Islet precursor cell (in vitro differentiated cells): ENCODE measurements at regions not wholly inside any gene's neighbourhood (a gene's known extent, or its start where the extent isn't known, plus 50 kb on each side); places are given as distances from the start of the nearest gene placed in this dataset.

ENCODE experiments used
- DNase-seq: peaks from one replicate; pipeline ENCODE4 v3.0.0-alpha.2; 2018

DNA sequence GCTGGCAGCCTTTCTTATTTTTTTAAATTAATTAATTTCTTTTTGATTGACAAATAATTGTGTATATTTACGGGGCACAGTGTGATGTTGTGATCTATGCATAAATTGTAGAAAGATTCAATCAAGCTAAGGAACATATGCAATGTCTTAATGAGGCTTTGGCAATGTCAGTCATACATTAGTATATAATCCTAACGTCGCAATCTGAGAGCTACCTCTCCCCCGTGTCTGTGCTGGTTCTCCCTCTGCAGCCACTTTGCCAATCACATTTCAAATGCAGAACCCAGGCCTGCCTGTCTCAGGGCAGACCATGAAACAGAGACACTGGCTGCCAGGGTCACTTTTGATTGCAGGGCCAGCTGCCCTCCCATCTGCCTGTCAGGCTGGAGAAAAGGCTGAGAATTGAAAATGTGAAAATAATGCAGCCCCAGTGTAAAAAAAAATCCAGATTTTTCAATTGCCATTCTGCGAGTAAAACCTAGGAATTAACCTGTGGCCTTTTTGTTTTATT is 56.3 kb downstream of the SLC24A2 start:
- no peak for DNase-seq

DNA sequence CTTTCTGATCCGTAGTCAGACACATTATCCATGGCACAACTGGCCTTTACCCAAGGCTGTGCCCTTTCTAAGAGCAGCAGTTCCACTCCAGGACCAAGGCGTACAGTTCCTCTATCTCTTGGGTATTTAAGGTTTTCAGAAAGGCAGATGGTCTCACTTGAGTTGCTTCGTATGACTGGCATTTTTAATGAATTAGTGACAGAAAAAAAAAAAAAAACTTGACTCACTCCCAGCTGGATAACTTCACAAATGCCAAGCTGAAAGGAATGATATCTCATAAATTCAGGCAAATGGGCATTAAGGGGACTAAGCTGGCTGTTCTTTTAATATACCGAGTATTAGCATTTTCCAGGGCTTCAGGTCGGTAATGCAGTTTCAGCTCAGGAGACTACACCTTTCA is 60.7 kb downstream of the SLC24A2 start:
- DNase-seq, result no peak

DNA sequence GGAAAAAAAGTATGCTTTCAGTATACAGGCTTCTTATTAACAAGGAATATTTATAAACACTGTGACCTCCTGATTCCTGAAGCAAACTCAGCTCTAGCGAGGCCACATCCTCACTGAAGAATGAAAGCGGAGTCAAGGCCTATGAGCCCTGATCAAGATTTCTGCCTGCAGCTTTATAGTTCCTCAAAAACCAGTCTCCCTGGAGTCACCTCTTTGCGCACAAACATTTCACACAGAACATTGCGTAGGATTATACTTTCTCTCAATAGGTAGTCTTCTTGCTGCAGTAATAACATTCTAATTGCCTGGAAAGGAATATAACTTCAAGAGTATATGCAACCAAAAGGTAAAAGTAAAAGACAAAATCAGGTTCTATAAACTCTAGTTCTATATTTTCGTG is 62.9 kb downstream of the SLC24A2 start:
- no peak for DNase-seq

DNA sequence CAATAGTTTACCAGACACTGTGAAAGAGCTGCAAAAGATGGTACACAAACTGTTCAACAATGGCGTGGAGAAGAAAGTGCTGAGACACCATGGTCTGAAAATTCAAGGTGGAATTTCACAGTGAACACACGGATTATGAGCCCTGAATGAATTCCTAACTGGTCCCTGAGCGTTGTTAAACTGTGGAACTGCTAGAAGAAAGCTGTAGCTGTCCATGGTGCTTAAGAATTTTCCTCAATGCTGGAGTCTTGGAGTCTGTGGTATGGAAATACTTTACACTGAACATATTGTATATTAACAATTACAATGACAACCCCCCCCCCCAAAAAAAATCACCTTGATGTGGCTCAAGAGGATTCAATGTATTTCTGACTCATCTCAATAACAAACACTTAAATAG is 68.5 kb downstream of the SLC24A2 start:
- DNase-seq, result peak; percentile 52

DNA sequence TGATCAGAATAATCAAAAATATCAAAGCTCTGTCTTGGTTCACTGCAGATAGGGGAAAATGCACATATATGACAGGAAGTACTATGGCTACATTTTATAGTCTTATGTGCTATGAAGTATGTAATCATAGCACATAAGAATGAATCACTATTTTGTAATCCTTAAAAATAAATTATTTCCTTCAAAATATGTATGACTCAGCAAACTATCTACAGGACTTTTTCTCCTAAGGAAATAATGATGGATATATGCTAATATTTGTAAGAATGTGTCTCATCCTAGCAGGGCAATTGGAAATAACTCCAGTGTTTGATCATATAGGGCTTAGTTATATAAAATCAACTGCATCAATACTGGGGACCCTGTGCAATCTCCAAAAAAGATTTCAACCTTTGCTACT is 85.1 kb downstream of the SLC24A2 start:
- no peak for DNase-seq

DNA sequence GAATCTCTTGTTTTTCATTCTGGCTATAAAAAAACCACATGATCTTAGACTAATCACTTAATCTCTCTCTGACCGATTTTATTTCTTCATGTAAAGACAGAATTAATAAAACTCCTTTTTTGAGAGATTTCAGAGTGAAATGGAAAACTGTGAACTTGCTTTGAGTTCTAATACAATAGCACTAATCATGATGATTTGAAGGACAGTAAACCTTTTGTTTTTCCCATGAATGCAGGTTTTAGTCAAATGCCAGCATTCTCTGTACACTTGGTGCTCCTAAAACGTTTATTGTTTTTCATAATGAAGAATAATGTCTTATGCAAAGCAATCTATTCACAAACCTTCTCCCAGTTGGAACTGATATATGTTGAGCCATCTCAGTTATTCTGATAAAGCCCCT is 86.8 kb downstream of the SLC24A2 start:
- no peak for DNase-seq

DNA sequence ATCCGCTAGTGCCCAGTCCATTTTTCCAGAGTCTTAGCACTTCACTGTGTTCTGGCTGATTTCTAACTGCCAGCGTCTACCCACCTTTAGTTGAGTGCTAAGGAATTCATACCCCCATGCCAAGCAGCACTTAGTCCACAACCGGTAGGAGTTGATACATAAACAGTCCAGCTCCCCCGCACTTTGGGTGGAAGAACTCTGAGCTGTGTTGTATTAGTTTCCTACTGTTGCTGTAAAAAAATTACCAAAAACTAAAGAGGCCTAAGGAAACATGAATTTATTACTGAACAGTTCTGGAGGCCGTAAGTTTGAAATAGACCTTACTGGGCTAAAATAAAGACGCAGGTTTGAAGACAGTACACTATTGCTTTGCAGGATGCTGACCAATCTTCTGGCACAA is 87.6 kb downstream of the SLC24A2 start:
- DNase-seq, result no peak

DNA sequence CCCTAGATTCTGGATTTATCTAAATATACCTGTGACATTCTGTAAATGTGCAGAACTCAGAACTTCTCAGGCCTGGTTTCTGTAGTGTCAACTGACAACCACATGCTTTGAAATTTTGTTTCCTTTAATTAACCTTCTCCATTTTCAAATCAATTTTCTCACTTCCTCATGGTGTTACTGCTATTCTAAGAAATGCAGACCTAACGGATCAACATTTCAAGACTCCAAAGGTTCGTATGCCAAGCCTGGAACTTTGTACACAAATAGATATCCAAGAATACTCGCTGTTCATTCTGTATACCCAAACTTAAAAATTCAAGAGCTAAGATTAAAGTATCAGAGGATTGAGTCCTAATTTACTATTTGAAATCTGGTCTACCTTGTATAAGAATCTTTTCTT is 88.1 kb downstream of the SLC24A2 start:
- no peak for DNase-seq

DNA sequence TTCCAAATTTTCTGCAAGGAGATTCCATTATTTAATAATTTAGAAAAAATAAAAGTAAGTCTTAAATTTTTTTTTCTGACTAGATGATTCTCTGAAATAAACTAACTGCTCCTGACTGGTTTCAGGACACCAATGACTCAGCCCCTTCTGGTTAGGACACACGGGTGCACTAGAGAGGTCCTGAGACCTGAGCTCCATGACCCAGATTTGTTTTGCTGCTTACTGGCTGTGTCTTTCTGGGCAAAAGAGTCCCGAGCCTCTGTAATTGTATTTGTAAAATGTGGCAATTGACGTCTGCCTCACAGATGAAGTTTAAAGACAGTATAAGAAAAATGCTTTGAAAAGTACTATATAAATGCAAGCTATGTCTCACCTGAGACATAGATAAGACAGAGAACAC is 89.1 kb downstream of the SLC24A2 start:
- DNase-seq, result no peak

DNA sequence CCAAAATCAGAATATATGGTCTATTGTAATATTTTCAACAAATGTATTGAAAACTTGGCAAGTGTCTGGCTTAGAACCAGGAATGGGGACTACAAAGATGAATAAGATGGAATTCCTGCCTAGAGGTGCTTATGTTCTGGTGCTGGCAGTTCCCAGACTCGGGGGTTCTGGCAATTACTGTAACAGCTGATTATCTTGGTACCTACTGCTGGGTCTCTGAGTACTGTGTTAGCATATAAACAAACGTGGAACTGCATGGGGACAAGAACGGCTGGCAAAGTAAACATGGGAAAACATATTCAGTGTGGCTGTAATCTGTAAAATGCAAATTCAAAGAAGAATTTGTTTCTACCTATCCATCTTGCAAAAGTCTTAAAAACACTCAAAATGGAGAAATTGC is 89.9 kb downstream of the SLC24A2 start:
- DNase-seq, result no peak

DNA sequence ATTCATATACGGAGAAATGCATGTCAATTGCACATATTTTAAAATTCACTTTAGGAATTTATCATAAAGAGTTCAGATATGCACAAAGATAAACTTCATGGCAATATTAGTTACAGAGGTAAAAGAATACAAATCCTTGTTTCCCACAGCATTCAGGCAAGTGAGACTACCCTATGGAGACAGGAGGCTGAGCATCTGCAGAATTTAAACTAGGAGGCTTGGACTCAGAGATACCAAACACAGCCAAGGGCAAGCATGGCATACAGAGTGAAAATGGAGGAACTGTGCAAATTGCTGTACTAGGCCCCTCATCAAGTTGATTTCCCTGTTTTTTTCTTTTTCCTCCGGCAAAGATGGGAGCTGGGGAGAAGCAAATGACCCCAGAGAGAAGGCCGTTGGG is 94.2 kb downstream of the SLC24A2 start:
- DNase-seq, result no peak

DNA sequence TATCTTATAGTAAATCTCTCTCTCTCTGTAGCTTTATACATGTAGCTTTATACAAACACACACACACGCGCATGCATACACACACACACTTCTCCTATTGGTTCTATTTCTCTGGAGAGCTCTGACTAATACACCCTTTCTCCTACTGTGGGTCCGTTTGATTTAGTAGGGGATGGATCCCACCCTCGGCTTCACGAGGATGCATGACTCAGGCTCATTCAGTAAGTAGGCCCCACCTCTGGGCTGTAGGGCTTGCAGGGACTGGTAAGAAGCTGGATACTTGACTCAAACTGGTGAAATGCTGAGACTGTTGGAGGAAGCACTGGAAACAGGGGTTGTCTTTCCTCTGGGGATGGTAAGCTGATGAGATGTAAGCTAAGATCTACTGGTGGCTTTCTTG is 98.7 kb downstream of the SLC24A2 start:
- no peak for DNase-seq

DNA sequence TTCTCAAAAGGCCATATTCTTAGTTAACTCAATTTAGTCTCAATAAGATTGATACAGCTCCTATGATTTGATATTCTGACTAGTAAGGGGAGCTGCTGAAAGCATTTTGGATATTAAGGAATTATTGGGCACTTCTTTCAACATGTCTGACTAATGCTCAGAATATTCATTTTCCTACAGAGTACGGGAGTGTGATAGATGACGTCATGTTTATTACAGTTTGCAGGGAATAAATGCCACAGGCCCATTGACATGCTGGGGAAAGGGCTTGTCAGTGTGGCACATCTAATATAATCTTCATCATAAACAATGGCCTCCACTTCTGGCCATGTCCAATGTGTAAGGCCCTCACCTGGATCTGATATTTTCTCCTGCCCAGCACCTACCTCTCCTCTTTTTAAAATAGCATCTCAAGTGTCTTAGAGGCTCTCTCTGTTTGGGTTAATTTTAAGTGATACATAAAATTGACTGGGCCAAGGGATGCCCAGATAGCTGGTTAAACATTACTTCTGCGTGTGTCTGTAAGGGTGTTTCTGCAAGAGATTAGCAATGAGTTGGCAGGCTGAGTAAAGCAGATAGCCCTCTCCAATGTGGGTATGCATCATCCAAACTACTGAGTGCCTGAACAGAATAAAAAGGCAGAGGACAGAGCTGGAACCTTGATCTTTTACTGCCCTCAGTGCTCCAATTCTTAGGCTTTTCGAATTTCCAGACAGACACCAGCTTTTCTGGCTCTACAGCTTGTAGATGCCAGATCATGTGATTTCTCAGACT is 99.3 kb downstream of the SLC24A2 start:
- no peak for DNase-seq

DNA sequence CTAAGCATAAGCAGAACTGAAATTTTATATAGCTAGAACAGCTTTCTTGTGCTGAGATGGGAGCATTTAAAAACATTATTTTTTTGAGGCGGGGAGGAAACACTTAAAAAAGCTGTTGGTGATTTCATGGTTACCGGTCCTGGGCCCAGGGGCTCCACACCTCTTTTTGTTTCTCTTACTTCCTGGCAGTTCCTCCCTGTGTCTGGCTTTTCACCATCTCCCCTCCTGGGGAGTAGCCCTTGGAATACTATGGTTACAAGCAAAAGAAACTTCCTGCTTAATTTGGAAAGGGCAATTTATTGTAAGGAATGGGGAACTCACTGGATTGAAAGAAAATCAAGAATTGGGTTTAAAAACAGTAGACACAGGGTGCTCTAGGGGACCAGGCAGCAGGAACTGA is 105.1 kb downstream of the SLC24A2 start:
- no peak for DNase-seq

DNA sequence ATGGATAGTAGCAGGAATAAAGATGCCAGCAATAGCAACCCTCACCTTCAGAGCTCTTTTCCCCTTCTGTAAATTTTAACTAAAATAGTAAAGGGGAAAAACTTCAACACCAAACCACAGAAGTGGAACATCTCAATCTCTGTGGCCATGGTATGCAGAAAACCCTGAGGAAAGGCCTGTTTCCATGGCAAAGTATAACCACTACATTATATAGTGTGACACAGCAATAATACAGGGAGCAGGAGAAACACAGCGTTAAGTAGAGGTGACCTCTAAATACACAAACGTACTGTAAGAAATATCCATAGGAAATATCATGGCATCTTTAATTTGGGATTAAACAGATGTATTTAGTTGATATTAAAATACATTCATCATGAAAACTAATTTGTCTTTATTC is 106.4 kb downstream of the SLC24A2 start:
- DNase-seq, result no peak

DNA sequence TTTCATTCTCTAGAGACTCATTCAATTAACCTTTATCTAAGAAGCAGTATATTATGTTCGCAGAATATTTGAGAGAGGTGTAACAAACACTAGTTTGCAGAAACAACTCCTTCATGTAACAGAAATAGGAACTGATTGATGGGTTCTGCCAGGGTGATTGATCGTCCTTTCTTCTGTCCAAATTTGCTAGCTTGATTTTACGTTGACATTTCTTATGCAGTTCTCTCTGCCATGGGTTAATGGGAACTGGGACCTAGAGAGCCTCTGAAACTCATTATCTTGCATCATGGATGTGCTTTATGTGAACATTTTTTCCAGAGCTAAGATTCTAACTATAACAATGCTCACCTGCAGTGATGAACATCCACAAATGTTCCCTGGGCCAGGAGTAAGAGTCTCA is 107.0 kb downstream of the SLC24A2 start:
- DNase-seq, result no peak

DNA sequence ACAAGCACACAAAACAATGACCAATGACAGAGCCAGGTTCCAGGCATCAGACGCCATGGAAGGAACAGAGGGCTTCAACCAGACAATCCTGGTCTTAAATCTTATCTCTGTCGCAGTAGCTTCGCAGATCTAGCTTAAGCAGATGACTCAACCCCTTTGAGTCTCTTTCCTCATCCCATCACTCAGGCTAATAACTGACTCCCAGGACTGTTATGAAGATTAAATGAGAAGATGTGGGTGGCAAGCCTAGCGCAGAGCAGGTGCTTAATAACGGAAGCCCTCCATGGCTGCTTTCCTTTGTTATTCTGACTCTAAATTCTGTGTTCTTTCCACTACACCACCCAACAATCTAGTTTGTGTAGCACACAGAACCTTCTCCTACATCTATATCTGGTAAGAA is 110.9 kb downstream of the SLC24A2 start:
- DNase-seq, result no peak

DNA sequence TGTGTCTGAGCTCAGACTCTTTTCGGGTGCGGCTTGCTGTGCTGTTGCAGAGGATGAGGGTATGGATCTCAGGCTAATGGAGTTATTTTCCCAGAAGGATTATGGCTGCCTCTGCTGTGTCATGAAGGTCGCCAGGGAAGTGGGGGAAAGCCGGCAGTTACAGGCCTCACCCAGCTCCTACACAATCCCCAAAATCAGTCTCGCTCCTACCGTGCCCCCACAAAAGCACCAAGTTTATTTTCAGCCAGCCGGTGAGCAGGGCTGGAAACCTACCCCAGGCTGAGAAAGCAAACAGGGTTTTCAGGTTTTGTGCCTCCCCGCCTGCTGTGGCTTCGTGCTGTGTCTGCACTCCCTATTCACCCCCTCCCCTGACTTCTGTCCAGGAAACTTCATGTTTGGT is 113.3 kb downstream of the SLC24A2 start:
- no peak for DNase-seq

DNA sequence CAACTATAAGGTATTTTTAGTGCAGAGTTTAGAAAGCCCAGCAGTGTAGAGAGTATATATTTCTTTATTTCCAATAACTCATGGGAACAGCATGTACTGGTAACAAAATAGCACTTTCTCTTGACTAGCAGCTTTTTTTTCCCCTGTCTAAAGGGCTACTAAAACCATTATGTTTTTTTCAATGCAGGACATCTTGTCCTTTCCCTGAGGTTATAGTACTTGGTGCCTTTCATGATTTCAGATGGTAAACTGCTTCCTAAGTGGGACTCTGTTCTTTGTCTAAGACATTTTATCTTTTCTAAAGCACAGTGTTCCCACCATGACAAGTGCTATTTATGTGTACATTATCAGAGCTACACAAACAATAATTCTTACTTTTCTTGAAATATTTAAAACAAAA is 122.3 kb downstream of the SLC24A2 start:
- no peak for DNase-seq

DNA sequence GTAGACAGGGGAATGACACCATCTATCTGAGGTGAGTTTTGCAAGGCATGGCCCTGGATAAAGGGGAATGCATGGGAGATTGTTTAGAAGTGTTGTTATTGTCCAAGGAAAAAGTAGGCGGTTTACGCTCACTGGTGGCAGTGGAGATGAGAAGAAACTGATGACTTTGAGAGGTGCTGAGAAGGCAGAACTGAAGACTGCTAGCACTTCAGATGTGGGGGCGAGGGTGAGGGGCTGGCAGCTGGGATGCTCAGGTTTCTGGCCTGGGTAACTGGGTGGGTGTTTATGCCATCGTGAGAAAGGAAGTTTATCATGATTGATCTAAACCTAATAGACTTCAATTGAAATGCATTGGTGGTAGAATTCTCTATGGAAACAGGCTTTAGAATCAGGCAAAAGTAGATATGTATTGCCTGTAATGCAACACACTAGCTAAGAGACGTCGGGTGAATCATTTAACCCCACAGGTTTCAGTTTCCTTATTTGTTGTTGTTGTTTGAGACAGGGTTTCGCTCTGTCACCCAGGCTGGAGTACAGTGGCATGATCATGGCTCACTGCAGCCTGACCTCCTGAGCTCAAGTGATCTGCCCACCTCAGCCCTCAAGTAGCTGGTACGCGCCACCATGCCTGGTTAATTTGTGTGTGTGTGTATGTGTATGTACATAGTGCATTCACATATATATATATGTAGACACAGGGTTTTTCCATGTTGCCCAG is 123.5 kb downstream of the SLC24A2 start:
- DNase-seq, result no peak

DNA sequence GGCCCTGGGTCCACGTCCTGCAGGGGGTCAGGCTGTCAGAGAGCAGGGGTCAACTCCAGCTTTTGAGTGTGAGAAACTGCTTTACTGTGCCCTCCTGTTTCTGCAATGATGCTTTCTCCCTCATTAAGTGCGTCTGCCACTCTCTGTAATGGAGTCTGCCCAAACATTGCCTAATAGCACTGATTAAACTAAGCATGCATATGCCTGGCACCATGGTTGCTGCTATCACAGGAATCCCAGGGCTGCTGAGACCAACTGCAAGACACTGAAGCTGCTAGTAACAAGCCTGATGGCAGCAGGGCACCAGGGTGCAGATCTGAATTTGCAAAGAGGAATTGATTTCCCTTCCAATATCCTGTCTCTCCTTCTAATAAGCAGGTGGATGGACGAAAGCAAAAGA is 125.3 kb downstream of the SLC24A2 start:
- no peak for DNase-seq

DNA sequence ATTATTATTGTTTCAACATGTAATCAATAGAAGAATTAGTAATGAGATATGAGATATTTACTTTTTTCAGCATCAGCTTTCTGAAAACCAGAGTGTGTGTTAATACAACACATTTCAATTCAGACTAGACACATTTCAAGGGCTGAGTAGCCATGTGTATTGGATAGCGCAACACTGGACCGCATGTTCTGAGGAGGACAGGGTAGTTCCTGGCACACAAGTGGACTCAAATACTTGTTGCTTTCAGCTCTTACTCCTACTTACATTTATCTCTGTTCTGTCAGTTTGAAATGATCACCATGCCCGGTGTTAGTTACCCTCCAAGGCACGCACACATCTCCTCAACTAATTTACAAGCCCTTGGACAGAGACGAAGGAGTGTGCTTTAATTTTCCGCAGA is 126.6 kb downstream of the SLC24A2 start:
- no peak for DNase-seq

DNA sequence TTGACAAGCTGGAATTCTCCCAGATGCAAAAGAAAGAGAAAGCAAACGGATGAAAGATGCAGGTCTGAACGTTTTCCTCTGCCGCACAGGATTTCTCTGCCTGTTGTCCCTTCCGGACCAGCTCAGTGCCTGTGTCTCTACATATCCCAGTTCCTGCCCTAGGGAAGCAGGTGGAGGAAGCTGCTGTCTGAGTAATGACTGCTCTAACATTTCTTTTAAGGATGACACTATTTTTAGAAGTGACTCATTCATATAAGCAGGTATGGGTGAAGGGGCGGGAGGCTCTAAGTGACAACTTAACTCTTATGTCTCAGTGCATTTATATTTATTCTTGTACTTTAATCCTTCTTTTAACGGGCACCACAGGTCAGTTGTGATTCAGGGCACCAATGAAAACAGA is 128.8 kb downstream of the SLC24A2 start:
- no peak for DNase-seq

DNA sequence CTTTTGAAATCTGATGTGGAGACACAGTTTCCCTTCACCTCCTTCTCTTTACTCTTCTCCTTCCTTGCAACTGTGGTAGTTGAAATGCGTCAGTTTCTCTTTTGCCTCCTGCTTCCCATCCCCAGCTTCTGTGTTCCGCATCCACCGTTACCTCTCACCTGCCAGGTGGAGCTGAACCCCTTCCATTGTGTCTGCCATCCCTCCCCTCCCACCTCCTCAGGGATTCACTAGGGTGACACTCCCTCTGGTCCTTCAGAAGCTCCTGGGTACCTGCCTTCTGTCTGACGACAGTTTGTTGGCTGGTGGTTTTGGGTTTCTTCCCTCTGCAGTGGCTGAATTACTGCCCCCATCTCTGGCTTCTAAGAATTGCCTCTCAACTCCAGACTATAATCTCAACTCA is 132.1 kb downstream of the SLC24A2 start:
- DNase-seq, result no peak

DNA sequence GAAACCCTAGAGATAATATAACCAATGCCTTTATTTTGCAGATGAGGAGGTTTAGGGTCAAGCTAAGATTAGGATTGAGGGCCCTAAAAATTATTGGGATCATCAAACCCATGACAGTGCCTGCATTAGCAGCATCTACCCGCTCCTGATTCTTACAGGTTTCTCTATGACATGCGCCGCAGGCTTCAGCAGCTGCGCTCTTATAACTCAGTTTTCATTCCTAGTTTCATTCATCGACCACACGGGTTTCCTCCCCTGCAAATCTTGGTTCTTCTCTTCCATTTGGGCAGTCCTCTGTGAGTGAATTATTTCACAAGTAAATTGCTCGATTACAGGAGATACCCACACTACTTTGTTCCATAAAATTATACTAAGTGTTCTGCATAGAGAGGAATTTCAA is 137.2 kb downstream of the SLC24A2 start:
- no peak for DNase-seq
